Loucy (cell line): ENCODE measurements at regions not wholly inside any gene's neighbourhood (a gene's known extent, or its start where the extent isn't known, plus 50 kb on each side); places are given as distances from the start of the nearest gene placed in this dataset.

Experiments used
- H2AFZ ChIP-seq: fragments of 200-600 bp; sonication (generic); 2 replicates; pipeline ENCODE4 v1.6.0; 2016; ENCODE audit warnings: antibody characterized with exemption, mild to moderate bottlenecking, low read length, moderate library complexity
- H3F3A ChIP-seq: fragments of 200-600 bp; 2 replicates; pipeline ENCODE4 v1.6.0; 2016; ENCODE audit warnings: antibody characterized with exemption, low read depth, mild to moderate bottlenecking
- H3K27me3 ChIP-seq: fragments of 200-600 bp; sonication (generic); 2 replicates; pipeline ENCODE4 v1.6.1; 2014; ENCODE audit warnings: low read length, mild to moderate bottlenecking; ENCODE audit not compliant: insufficient read depth, poor library complexity, severe bottlenecking
- H3K36me3 ChIP-seq: fragments of 200-600 bp; sonication (generic); 2 replicates; pipeline ENCODE4 v1.6.1; 2016; ENCODE audit warnings: low read length; ENCODE audit not compliant: insufficient read depth
- H3K4me1 ChIP-seq: fragments of 200-600 bp; sonication (generic); 2 replicates; pipeline ENCODE4 v1.5.1; 2014; ENCODE audit warnings: low read length, mild to moderate bottlenecking; ENCODE audit not compliant: insufficient read depth, poor library complexity, severe bottlenecking
- H3K4me2 ChIP-seq: fragments of 200-600 bp; sonication (generic); 2 replicates; pipeline ENCODE4 v1.6.0; 2014; ENCODE audit warnings: antibody characterized with exemption, low read length, low read depth, mild to moderate bottlenecking; ENCODE audit not compliant: poor library complexity, severe bottlenecking
- H3K4me3 ChIP-seq: fragments of 200-600 bp; sonication (generic); 2 replicates; pipeline ENCODE4 v1.5.1; 2014; ENCODE audit warnings: low read length, mild to moderate bottlenecking, mixed read lengths; ENCODE audit not compliant: poor library complexity, severe bottlenecking
- H3K79me2 ChIP-seq: fragments of 200-600 bp; sonication (generic); 2 replicates; pipeline ENCODE4 v1.6.1; 2014; ENCODE audit warnings: low read length; ENCODE audit not compliant: insufficient read depth
- H3K9ac ChIP-seq: fragments of 200-600 bp; sonication (generic); 2 replicates; pipeline ENCODE4 v1.6.0; 2014; ENCODE audit warnings: mild to moderate bottlenecking, low read depth, low read length, moderate library complexity; ENCODE audit not compliant: poor library complexity, severe bottlenecking
- H3K9me2 ChIP-seq: fragments of 200-600 bp; sonication (generic); replicated peaks from 2 replicates; pipeline ENCODE4 v1.6.1; 2016; ENCODE audit warnings: low read depth, low read length, mixed read lengths
- H3K9me3 ChIP-seq: fragments of 200-600 bp; sonication (generic); 2 replicates; pipeline ENCODE4 v1.6.1; 2014; ENCODE audit warnings: mild to moderate bottlenecking, antibody characterized with exemption, low read length, low read depth; ENCODE audit not compliant: insufficient read depth
- H4K20me1 ChIP-seq: fragments of 200-600 bp; sonication (generic); 2 replicates; pipeline ENCODE4 v1.6.0; 2014; ENCODE audit warnings: antibody characterized with exemption, low read length, mild to moderate bottlenecking; ENCODE audit not compliant: insufficient read depth, poor library complexity, severe bottlenecking
- EZH2phosphoT487 ChIP-seq: fragments of 200-600 bp; IDR thresholded peaks from 2 replicates; pipeline ENCODE4 v1.6.1; 2018; ENCODE audit warnings: antibody characterized with exemption, mild to moderate bottlenecking, moderate library complexity, borderline replicate concordance
- TF ChIP-seq, protein P1 (sequence below): fragments of 200-600 bp; sonication (generic); conservative IDR thresholded peaks from 2 replicates; pipeline ENCODE4 v1.5.1; 2014; ENCODE audit warnings: mild to moderate bottlenecking, antibody characterized with exemption, low read length

DNA sequence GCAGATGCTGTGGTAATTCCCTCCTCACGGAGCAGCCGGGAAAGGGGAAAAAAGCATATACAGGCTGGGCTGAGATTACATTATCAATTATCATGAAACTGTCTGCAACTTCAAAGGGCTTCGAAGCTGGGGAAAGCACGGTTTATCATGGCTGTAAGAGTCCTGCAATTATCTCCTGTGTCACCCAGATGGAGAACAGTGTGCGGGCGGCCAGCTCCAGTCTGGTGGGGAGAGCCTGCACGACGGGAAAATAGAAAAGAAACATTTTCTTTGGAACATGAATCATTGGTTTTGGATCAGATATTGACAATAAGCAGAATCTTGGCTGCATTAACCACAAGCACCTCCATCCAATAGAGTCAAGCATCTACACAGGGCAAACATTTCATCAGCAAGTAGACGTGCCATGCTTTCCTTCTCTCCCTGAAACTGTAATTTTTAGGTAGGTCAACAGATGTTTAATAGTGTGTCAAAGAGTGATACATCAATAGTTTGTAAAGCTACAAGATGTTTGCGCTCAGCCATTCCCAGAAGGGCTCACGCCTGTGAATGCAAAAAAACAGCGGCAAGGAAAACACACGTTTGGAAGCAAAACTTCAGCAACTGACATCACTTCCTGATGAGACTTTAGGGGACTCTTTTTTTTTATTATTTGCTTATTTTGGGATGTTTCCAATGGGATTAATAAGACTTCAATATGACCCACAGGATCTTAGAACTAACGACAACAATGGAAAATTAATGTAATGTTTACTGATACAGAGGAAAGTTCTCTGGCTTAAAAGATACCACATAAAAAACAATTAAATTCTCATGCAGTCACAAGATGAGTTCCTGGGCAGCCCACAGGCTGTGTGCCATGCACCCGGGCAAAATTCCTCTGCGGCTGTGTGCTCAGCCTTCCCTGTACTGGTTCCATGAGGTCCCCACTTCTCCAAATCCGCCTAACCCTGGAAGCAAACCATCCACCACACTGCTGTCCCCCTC is 111.0 kb upstream of the SALL3 start:
- Histone ChIP-seq H3K36me3 (no peaks in the 10 kb centered on the region), H2AFZ (no peak overlapping the region), H3K4me2 (no peak overlapping the region), H3K9me3 (peaks cover 3% of the 10 kb centered on the region; the same call in 1 of the 2 replicates), H3K4me3 (no peak overlapping the region), H3F3A (no peaks in the 10 kb centered on the region), H3K9ac (no peak overlapping the region), H3K4me1 (no peaks in the 10 kb centered on the region), H4K20me1 (no peaks in the 10 kb centered on the region), H3K9me2 (no peaks in the 10 kb centered on the region), H3K79me2 (no peaks in the 10 kb centered on the region), H3K27me3 (no peaks in the 10 kb centered on the region)
- no peak for TF ChIP-seq EZH2phosphoT487
- TF ChIP-seq, protein P1, sequence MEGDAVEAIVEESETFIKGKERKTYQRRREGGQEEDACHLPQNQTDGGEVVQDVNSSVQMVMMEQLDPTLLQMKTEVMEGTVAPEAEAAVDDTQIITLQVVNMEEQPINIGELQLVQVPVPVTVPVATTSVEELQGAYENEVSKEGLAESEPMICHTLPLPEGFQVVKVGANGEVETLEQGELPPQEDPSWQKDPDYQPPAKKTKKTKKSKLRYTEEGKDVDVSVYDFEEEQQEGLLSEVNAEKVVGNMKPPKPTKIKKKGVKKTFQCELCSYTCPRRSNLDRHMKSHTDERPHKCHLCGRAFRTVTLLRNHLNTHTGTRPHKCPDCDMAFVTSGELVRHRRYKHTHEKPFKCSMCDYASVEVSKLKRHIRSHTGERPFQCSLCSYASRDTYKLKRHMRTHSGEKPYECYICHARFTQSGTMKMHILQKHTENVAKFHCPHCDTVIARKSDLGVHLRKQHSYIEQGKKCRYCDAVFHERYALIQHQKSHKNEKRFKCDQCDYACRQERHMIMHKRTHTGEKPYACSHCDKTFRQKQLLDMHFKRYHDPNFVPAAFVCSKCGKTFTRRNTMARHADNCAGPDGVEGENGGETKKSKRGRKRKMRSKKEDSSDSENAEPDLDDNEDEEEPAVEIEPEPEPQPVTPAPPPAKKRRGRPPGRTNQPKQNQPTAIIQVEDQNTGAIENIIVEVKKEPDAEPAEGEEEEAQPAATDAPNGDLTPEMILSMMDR = no peak

DNA sequence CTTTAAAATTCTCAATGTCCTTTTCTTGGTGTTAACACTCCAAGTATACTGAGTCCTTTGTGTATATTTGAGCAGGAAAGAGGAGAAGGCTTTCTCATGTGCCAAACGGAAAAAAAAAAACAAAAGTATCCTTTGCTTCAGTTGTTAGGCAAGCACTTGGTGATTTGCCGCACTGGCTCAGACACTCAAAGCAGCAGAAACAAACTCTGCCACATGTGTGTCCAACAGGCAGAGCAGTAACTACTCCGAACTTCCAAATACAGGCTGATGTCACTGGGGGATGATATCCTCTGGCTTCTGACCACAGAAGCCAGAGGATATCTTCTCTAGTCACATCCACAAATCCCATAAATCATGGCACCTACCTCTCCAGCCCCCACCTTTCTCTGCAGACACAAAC is 108.0 kb upstream of the SALL3 start:
- TF ChIP-seq, protein P1 = no peak
- TF ChIP-seq EZH2phosphoT487 = no peak
- Histone ChIP-seq H3F3A (no peaks in the 10 kb centered on the region), H3K36me3 (no peaks in the 10 kb centered on the region), H3K9ac (no peak overlapping the region), H3K9me3 (no peaks in the 10 kb centered on the region; the same call in 1 of the 2 replicates), H2AFZ (no peak overlapping the region), H3K4me1 (no peaks in the 10 kb centered on the region), H3K27me3 (no peaks in the 10 kb centered on the region), H4K20me1 (no peaks in the 10 kb centered on the region), H3K79me2 (no peaks in the 10 kb centered on the region), H3K4me3 (no peak overlapping the region), H3K9me2 (no peaks in the 10 kb centered on the region), H3K4me2 (no peak overlapping the region)

DNA sequence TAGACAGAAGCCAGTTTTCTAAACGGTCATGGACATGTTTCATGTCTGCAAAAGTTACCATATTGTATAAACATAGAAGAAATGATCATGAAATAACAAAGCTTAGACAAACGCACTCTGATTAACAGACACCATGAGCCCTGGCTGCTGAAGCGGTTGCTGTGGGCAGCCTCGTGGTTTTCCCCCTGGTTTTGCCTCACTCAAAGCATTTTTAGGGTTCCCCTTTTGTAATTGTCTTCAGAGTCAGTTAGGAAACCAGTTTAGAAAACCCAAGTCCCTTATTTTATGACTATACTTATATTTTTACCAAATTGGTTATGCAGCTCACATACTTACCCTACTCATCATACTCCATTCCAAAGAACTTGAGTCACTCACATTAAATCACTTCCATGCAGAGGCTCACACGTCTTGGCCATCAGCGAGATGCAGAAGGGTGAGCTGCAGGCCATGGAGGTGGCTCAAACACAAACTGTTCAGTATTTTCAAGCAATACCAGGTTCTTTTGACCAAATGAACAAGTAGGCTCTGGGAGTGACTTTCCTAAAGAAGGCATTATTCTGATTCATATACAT is 105.6 kb upstream of the SALL3 start:
- H3F3A ChIP-seq = no peaks in the 10 kb centered on the region
- H3K4me1 ChIP-seq = no peaks in the 10 kb centered on the region
- H3K9ac ChIP-seq = no peak overlapping the region
- no peak overlapping the region for H3K4me2 ChIP-seq
- no peaks in the 10 kb centered on the region for H4K20me1 ChIP-seq
- no peaks in the 10 kb centered on the region for H3K9me3 ChIP-seq
- H3K27me3 ChIP-seq = no peaks in the 10 kb centered on the region
- no peaks in the 10 kb centered on the region for H3K36me3 ChIP-seq
- no peaks in the 10 kb centered on the region for H3K9me2 ChIP-seq
- no peak overlapping the region for H3K4me3 ChIP-seq
- TF ChIP-seq, protein P1 = no peak
- no peak for TF ChIP-seq EZH2phosphoT487
- H3K79me2 ChIP-seq = no peaks in the 10 kb centered on the region
- no peak overlapping the region for H2AFZ ChIP-seq
